ENCODE measurements at regions not wholly inside any gene's neighbourhood (a gene's known extent, or its start where the extent isn't known, plus 50 kb on each side); places are given as distances from the start of the nearest gene placed in this dataset.

- Mint-ChIP-seq H3K36me3 (ENCODE audit: low read depth, unreplicated experiment) (peaks cover 8% of the 10 kb centered on the region), H3K4me1 (ENCODE audit: unreplicated experiment) (no peaks in the 10 kb centered on the region), H3K4me3 (ENCODE audit: unreplicated experiment) (no peak overlapping the region), H3K27me3 (ENCODE audit: unreplicated experiment) (peaks cover 5% of the 10 kb centered on the region), H3K27ac (ENCODE audit: unreplicated experiment) (no peak overlapping the region), H3K9me3 (ENCODE audit: unreplicated experiment) (no peaks in the 10 kb centered on the region)
- TF ChIP-seq, protein P1, sequence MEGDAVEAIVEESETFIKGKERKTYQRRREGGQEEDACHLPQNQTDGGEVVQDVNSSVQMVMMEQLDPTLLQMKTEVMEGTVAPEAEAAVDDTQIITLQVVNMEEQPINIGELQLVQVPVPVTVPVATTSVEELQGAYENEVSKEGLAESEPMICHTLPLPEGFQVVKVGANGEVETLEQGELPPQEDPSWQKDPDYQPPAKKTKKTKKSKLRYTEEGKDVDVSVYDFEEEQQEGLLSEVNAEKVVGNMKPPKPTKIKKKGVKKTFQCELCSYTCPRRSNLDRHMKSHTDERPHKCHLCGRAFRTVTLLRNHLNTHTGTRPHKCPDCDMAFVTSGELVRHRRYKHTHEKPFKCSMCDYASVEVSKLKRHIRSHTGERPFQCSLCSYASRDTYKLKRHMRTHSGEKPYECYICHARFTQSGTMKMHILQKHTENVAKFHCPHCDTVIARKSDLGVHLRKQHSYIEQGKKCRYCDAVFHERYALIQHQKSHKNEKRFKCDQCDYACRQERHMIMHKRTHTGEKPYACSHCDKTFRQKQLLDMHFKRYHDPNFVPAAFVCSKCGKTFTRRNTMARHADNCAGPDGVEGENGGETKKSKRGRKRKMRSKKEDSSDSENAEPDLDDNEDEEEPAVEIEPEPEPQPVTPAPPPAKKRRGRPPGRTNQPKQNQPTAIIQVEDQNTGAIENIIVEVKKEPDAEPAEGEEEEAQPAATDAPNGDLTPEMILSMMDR (IDR thresholded peaks at IDR 0.05; ENCODE audit: unreplicated experiment) = no peak
- DNase-seq (ENCODE audit: low spot score) = no peak
These were observed 379.0 kb upstream of the CNR1 start for GRCh38 chr6:88544986-88545612.

GRCh38 chr6:88539295-88539764 is 373.2 kb upstream of the CNR1 start:
- peaks cover 3% of the 10 kb centered on the region for H3K27me3 Mint-ChIP-seq (ENCODE audit: unreplicated experiment)
- H3K27ac Mint-ChIP-seq (ENCODE audit: unreplicated experiment) = no peak overlapping the region
- peaks cover 2% of the 10 kb centered on the region for H3K36me3 Mint-ChIP-seq (ENCODE audit: low read depth, unreplicated experiment)
- H3K4me1 Mint-ChIP-seq (ENCODE audit: unreplicated experiment) = peaks cover 2% of the 10 kb centered on the region
- no peaks in the 10 kb centered on the region for H3K9me3 Mint-ChIP-seq (ENCODE audit: unreplicated experiment)
- TF ChIP-seq, protein P1 (IDR thresholded peaks at IDR 0.05; ENCODE audit: unreplicated experiment) = no peak
- H3K4me3 Mint-ChIP-seq (ENCODE audit: unreplicated experiment) = no peak overlapping the region
- DNase-seq (ENCODE audit: low spot score) = no peak

GRCh38 chr6:88538840-88539239 is 372.7 kb upstream of the CNR1 start:
- no peak for DNase-seq (ENCODE audit: low spot score)
- no peak overlapping the region for H3K4me3 Mint-ChIP-seq (ENCODE audit: unreplicated experiment)
- H3K9me3 Mint-ChIP-seq (ENCODE audit: unreplicated experiment) = no peaks in the 10 kb centered on the region
- TF ChIP-seq, protein P1 (IDR thresholded peaks at IDR 0.05; ENCODE audit: unreplicated experiment) = no peak
- H3K27me3 Mint-ChIP-seq (ENCODE audit: unreplicated experiment) = peaks cover 5% of the 10 kb centered on the region
- H3K4me1 Mint-ChIP-seq (ENCODE audit: unreplicated experiment) = peaks cover 2% of the 10 kb centered on the region
- H3K36me3 Mint-ChIP-seq (ENCODE audit: low read depth, unreplicated experiment) = peaks cover 5% of the 10 kb centered on the region
- H3K27ac Mint-ChIP-seq (ENCODE audit: unreplicated experiment) = no peak overlapping the region

- H3K27me3 Mint-ChIP-seq (ENCODE audit: unreplicated experiment) = peaks cover 4% of the 10 kb centered on the region
- H3K4me1 Mint-ChIP-seq (ENCODE audit: unreplicated experiment) = peaks cover 3% of the 10 kb centered on the region
- TF ChIP-seq, protein P1 (IDR thresholded peaks at IDR 0.05; ENCODE audit: unreplicated experiment) = no peak
- H3K9me3 Mint-ChIP-seq (ENCODE audit: unreplicated experiment) = no peaks in the 10 kb centered on the region
- no peak overlapping the region for H3K4me3 Mint-ChIP-seq (ENCODE audit: unreplicated experiment)
- DNase-seq (ENCODE audit: low spot score) = peak; percentile 66
- no peak overlapping the region for H3K27ac Mint-ChIP-seq (ENCODE audit: unreplicated experiment)
- H3K36me3 Mint-ChIP-seq (ENCODE audit: low read depth, unreplicated experiment) = peaks cover 5% of the 10 kb centered on the region
These were observed 372.1 kb upstream of the CNR1 start for GRCh38 chr6:88538130-88538706.

DNA sequence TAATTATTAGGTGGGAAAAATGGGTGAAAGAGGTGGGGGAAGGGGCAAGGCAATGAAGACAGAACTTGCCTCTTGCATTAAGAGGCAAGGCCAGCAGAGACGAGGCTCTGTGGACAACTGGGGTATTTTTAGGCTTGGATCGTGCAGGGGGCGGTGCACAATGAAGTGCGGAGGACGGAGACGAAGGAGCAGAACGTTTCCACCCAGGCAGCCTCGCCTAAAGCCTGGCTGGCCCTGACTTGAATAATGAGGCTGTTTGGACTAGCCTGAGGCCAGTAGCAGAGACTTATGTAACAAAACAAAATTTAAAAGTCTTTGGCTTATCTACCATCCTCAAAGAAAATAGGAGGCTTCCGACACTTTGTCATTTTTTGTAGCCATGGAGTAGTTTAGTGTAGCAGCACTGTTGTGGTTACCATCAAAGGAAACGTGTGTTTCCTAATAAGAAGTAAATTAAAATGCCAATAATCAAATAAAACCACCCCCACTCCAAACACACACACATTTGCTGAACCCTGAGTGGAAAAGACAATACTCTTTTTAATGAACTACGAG is 370.0 kb upstream of the CNR1 start:
- Mint-ChIP-seq H3K4me3 (ENCODE audit: unreplicated experiment) (no peak overlapping the region), H3K4me1 (ENCODE audit: unreplicated experiment) (peaks cover 14% of the 10 kb centered on the region), H3K9me3 (ENCODE audit: unreplicated experiment) (no peaks in the 10 kb centered on the region), H3K27me3 (ENCODE audit: unreplicated experiment) (peaks cover 7% of the 10 kb centered on the region), H3K27ac (ENCODE audit: unreplicated experiment) (no peak overlapping the region), H3K36me3 (ENCODE audit: low read depth, unreplicated experiment) (peaks cover 5% of the 10 kb centered on the region)
- TF ChIP-seq, protein P1 (IDR thresholded peaks at IDR 0.05; ENCODE audit: unreplicated experiment) = no peak
- no peak for DNase-seq (ENCODE audit: low spot score)

Data from endothelial cell (in vitro differentiated cells).